ENCODE measurements at regions not wholly inside any gene's neighbourhood (a gene's known extent, or its start where the extent isn't known, plus 50 kb on each side); places are given as distances from the start of the nearest gene placed in this dataset.

DNA sequence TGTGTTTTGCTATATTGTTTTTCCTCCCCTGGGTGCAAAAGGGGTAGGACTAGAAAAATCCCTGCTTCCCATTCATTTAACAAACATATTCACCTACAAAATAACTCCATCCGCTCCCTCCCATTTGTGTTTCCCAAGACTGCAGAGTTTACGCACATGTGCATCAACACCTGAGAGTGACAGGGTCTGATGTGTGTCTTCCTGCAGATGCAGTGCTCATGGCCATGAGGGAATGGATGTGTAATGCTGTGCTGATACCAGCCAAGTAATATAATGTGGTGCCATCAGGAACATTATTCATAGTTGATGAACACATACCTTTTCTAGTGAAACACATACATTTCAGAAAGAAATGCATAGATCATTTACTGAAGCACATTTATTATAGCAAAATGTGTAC is 83.2 kb downstream of the CXXC4 start:
- Histone ChIP-seq H2AFZ (ENCODE audit: low read depth, low read length) (no peak overlapping the region), H3K27ac (ENCODE audit: extremely low read depth, low read depth, low read length) (no peak overlapping the region), H3K36me3 (ENCODE audit: control insufficient read depth, insufficient read depth, low read length) (no peaks in the 10 kb centered on the region), H3K27me3 (ENCODE audit: control insufficient read depth in 2 of 2, insufficient read depth in 2 of 2, low read length in 2 of 2) (no peaks in the 10 kb centered on the region), H3K9ac (ENCODE audit: insufficient read depth in 1 of 2, low read depth in 2 of 2, low read length in 2 of 2) (no peak overlapping the region), H3K9me1 (ENCODE audit: control insufficient read depth, insufficient read depth, low read length) (no peaks in the 10 kb centered on the region), H3K9me3 (replicated peaks; ENCODE audit: control insufficient read depth, insufficient read depth, low read depth, low read length) (no peaks in the 10 kb centered on the region; the same call in 1 of the 2 replicates), H3K4me3 (no peak overlapping the region), H4K20me1 (replicated peaks; ENCODE audit: control insufficient read depth, insufficient read depth, low read length) (no peaks in the 10 kb centered on the region), H3K4me2 (ENCODE audit: insufficient read depth, low read length) (no peak overlapping the region), H3K4me1 (replicated peaks in 1 of 2; ENCODE audit: control insufficient read depth in 2 of 2, insufficient read depth in 2 of 2, low read length in 2 of 2) (no peaks in the 10 kb centered on the region), H3K79me2 (ENCODE audit: control insufficient read depth, insufficient read depth, low read length) (no peaks in the 10 kb centered on the region)
- DNase-seq (ENCODE audit: extremely low read depth in 1 of 4, low spot score in 3 of 4) = no peak
- CTCF ChIA-PET (ENCODE audit: low intra/inter-chr PET ratio) = no interaction called here
- POLR2A ChIA-PET = no interaction called here
- BruUV-seq (replicated peaks) = no TSS peak
- in situ Hi-C loops (cut with MboI) (no loop called here), intact Hi-C loops (cut with micrococcal nuclease) (no loop called here)
- ATAC-seq = no peak
- WGBS (ENCODE audit: insufficient coverage, low coverage, missing lambda C conversion rate) = 3% methylated on average over 2 of the region's 2 CpGs
- no peak for TF ChIP-seq SMARCA4 (IDR thresholded peaks at IDR 0.05)
- TF ChIP-seq ZBTB7A (IDR thresholded peaks at IDR 0.05; ENCODE audit: borderline replicate concordance, control insufficient read depth, low read depth, low read length) = no peak
- no peak for TF ChIP-seq U2AF1 (optimal IDR thresholded peaks at IDR 0.05; ENCODE audit: low read depth, low read length)
- TF ChIP-seq PHF20 (IDR thresholded peaks at IDR 0.05; ENCODE audit: partially characterized antibody) = no peak
- TF ChIP-seq ZNF347 (CRISPR knock-in tag; IDR thresholded peaks at IDR 0.05; ENCODE audit: low read depth) = no peak
- TF ChIP-seq, protein P1, sequence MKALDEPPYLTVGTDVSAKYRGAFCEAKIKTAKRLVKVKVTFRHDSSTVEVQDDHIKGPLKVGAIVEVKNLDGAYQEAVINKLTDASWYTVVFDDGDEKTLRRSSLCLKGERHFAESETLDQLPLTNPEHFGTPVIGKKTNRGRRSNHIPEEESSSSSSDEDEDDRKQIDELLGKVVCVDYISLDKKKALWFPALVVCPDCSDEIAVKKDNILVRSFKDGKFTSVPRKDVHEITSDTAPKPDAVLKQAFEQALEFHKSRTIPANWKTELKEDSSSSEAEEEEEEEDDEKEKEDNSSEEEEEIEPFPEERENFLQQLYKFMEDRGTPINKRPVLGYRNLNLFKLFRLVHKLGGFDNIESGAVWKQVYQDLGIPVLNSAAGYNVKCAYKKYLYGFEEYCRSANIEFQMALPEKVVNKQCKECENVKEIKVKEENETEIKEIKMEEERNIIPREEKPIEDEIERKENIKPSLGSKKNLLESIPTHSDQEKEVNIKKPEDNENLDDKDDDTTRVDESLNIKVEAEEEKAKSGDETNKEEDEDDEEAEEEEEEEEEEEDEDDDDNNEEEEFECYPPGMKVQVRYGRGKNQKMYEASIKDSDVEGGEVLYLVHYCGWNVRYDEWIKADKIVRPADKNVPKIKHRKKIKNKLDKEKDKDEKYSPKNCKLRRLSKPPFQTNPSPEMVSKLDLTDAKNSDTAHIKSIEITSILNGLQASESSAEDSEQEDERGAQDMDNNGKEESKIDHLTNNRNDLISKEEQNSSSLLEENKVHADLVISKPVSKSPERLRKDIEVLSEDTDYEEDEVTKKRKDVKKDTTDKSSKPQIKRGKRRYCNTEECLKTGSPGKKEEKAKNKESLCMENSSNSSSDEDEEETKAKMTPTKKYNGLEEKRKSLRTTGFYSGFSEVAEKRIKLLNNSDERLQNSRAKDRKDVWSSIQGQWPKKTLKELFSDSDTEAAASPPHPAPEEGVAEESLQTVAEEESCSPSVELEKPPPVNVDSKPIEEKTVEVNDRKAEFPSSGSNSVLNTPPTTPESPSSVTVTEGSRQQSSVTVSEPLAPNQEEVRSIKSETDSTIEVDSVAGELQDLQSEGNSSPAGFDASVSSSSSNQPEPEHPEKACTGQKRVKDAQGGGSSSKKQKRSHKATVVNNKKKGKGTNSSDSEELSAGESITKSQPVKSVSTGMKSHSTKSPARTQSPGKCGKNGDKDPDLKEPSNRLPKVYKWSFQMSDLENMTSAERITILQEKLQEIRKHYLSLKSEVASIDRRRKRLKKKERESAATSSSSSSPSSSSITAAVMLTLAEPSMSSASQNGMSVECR (CRISPR knock-in tag; IDR thresholded peaks at IDR 0.05) = no peak
- no peak for TF ChIP-seq NFXL1 (CRISPR knock-in tag; IDR thresholded peaks at IDR 0.05)
- TF ChIP-seq TFE3 (CRISPR knock-in tag; IDR thresholded peaks at IDR 0.05) = no peak
- TF ChIP-seq SNRNP70 (optimal IDR thresholded peaks at IDR 0.05; ENCODE audit: low read depth, low read length) = no peak
- TF ChIP-seq HDAC8 (tag; IDR thresholded peaks at IDR 0.05) = no peak
- TF ChIP-seq PPARD (CRISPR knock-in tag; IDR thresholded peaks at IDR 0.05) = no peak
- no peak for TF ChIP-seq HNRNPL (IDR thresholded peaks at IDR 0.05; ENCODE audit: low read depth, low read length)
- TF ChIP-seq ZFP36 (IDR thresholded peaks at IDR 0.05; ENCODE audit: low read depth, low read length, partially characterized antibody) = no peak
- no peak for FAIRE-seq
